Kidney epithelial cell (primary cell): ENCODE measurements at regions not wholly inside any gene's neighbourhood (a gene's known extent, or its start where the extent isn't known, plus 50 kb on each side); places are given as distances from the start of the nearest gene placed in this dataset.
"Not testable (repeated sequence)": the region's sequence is repeated elsewhere in the genome, so short reads cannot be mapped to it uniquely, and the experiment has no call there.

Experiments used
- DNase-seq: peaks from one replicate; pipeline ENCODE4 v3.0.0-alpha.2; 2010; ENCODE audit warnings: low read depth
- H3K27me3 ChIP-seq: 2 replicates; pipeline ENCODE4 v1.6.0; 2011; ENCODE audit warnings: low read length; ENCODE audit not compliant: control insufficient read depth, insufficient read depth
- H3K36me3 ChIP-seq: 2 replicates; pipeline ENCODE4 v1.5.1; 2011; ENCODE audit warnings: low read length; ENCODE audit not compliant: control insufficient read depth, insufficient read depth
- H3K4me3 ChIP-seq: 2 replicates; pipeline ENCODE4 v1.5.1; 2011; ENCODE audit warnings: low read depth, mild to moderate bottlenecking, control low read depth, low read length
- TF ChIP-seq, protein P1 (sequence below): IDR thresholded peaks from 2 replicates; pipeline ENCODE4 v1.5.1; 2011; ENCODE audit warnings: mild to moderate bottlenecking, moderate library complexity, low read length, control low read depth, inconsistent platforms; ENCODE audit not compliant: insufficient read depth, poor library complexity, severe bottlenecking

DNA sequence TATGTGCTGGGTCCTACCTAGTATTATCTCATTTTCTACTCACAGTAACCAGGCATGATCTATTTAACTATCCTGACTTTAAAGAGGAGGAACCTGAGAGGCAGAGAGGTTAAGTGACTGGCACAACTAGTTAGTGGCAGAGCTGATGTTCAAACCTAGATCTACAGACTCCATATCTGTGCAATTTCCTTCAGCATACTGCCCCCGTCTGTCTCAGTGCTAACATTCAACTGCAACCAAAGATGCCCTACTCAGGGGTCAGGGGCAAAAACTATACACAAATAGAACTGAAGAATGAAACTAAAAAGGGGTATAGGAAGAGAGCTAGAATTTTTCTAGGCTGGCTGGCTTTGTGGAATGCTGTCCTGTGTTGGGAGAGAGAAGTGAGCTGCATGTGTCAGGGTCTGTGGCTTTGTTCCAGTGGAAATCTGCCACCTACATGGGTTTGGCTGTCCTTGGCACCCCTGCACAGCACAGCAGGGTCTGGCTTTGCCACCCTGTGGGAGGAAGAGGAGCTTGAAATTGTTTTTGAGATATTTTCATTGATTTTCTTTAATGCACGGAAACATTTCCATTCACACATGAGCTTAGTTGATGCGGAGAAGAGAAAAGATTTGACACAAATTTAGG lies 368.5 kb downstream of the RPS6KC1 start:
- H3K27me3 ChIP-seq, result no peaks in the 10 kb centered on the region
- TF ChIP-seq, protein P1, sequence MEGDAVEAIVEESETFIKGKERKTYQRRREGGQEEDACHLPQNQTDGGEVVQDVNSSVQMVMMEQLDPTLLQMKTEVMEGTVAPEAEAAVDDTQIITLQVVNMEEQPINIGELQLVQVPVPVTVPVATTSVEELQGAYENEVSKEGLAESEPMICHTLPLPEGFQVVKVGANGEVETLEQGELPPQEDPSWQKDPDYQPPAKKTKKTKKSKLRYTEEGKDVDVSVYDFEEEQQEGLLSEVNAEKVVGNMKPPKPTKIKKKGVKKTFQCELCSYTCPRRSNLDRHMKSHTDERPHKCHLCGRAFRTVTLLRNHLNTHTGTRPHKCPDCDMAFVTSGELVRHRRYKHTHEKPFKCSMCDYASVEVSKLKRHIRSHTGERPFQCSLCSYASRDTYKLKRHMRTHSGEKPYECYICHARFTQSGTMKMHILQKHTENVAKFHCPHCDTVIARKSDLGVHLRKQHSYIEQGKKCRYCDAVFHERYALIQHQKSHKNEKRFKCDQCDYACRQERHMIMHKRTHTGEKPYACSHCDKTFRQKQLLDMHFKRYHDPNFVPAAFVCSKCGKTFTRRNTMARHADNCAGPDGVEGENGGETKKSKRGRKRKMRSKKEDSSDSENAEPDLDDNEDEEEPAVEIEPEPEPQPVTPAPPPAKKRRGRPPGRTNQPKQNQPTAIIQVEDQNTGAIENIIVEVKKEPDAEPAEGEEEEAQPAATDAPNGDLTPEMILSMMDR, result no peak
- no peaks in the 10 kb centered on the region for H3K36me3 ChIP-seq
- H3K4me3 ChIP-seq, result no peak overlapping the region
- no peak for DNase-seq

DNA sequence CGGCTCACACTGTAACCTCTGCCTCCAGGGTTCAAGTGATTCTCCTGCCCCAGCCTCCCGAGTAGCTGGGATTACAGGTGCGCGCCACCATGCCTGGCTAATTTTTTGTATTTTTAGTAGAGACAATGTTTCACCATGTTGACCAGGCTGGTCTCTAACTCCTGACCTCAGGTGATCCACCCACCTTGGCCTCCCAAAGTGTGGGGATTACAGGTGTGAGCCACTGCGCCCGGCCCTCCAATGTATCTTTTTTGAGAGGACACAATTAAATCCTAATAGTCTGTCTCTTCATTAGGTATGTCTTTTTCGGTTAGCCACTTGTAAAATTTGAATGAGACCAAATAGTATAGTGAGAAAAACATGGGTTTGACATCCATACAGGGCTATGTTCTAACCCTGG lies 370.1 kb downstream of the RPS6KC1 start:
- H3K36me3 ChIP-seq, H3K4me3 ChIP-seq, H3K27me3 ChIP-seq, DNase-seq: not testable (repeated sequence)

DNA sequence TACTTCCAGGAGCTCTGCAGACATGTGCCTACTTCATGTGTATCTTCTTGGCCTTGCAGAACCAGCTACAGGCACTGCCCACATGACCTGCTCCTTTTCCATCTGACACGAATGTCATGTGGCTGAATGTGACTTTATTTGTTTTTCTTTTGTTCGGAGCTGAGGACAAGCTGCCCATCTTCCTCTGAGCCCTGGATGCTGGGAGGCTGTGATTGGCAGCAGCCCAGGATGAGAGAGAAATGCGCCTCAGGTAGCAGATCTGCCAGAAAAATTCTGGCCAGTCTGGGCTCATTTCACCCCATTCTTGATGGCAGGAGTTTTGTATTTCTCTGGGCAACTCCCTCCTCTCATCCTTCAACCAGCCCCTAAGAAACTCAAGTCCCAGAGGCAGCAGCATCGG lies 372.0 kb downstream of the RPS6KC1 start:
- Histone ChIP-seq H3K27me3 (peaks cover 3% of the 10 kb centered on the region), H3K36me3 (no peaks in the 10 kb centered on the region), H3K4me3 (no peak overlapping the region)
- TF ChIP-seq, protein P1, result no peak
- no peak for DNase-seq

DNA sequence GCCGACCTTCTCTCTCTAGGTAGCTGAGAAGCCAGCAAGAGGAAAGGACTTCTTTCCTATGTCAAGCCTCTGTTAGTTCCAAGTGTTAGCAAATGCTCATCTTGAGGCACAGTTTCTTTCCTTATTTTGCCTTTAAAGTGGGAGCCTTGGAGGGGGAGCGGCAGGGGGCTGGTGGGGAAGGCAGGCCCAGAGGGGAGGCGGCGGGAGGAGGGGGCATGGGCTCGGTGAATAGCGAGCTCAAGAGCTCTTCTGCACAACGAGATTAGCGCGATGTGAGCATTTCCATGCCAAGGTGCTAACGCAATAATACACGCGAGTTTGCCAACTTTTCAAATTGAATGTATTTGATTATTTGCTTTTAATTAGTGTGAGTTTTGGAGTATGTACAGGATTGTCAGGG lies 372.6 kb downstream of the RPS6KC1 start:
- H3K36me3 ChIP-seq, result no peaks in the 10 kb centered on the region
- H3K4me3 ChIP-seq, result no peak overlapping the region
- peaks cover 3% of the 10 kb centered on the region for H3K27me3 ChIP-seq
- TF ChIP-seq, protein P1, result no peak
- DNase-seq, result no peak

DNA sequence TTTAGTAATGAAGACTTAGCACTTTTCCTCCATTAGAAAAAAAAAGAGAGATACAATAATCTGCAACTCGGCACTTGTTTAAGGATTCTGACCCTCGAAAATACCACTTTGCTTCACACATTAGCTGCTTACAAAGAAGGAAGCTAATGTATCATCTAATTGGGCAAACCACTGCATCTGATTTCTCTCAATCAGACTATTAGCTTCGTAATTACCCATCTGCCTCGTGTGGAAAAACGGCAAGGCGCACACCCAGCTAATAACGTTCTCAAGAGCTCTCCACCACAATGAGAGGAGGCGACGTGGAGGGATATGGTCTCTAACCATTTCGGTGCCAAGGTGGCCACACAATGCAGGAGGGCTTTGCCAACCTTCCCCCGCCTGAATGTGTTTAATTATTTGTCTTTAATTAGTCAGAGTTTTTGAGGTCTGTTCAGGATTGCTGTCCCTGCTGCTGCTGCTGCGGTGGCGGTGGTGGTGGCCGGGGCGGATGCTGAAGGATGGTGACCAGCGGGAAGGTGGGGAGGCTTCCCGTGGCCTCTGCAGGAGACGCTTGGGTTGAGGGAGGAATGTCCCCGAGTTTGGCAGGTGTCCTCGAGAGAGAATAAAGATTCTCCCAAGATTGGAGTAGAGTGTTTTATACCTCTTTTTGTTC lies 374.5 kb downstream of the RPS6KC1 start:
- no peaks in the 10 kb centered on the region for H3K36me3 ChIP-seq
- TF ChIP-seq, protein P1, result no peak
- H3K27me3 ChIP-seq, result peaks cover 3% of the 10 kb centered on the region
- no peak overlapping the region for H3K4me3 ChIP-seq
- no peak for DNase-seq

DNA sequence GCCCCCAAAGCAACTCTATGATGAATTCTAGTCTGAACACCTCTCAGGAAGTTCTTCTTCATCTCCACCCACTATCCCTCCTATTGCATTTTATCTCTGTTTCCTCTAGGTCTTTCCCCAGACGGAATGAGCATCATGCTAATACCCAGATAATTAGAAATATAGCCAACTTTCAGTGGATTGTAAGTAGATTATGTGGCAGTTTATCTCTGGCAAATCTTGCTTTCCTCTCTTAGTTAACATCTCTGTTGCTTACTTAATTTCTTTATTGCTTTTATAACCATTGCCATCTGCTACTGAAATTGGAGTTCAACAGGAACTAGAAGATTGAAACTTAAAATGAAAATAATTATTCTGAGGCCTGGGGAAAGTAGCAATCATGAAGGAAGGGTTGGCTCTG lies 378.6 kb downstream of the RPS6KC1 start:
- H3K27me3 ChIP-seq, result peaks cover 3% of the 10 kb centered on the region
- H3K36me3 ChIP-seq, result no peaks in the 10 kb centered on the region
- no peak for DNase-seq
- TF ChIP-seq, protein P1, result no peak
- no peak overlapping the region for H3K4me3 ChIP-seq
